ENCODE measurements at regions not wholly inside any gene's neighbourhood (a gene's known extent, or its start where the extent isn't known, plus 50 kb on each side); places are given as distances from the start of the nearest gene placed in this dataset.

GRCh38 chr17:419073-419735, 66.6 kb upstream of the RPH3AL start:
- no peak for TF ChIP-seq GATA3 (IDR thresholded peaks at IDR 0.05; ENCODE audit: low read depth, low read length)
- no peak for TF ChIP-seq GATA2 (IDR thresholded peaks at IDR 0.05; ENCODE audit: low read depth, low read length)

GRCh38 chr17:418421-418751, 65.8 kb upstream of the RPH3AL start:
- TF ChIP-seq GATA3 (IDR thresholded peaks at IDR 0.05; ENCODE audit: low read depth, low read length) = no peak
- no peak for TF ChIP-seq GATA2 (IDR thresholded peaks at IDR 0.05; ENCODE audit: low read depth, low read length)

GRCh38 chr17:417691-418420, 65.2 kb upstream of the RPH3AL start:
- no peak for TF ChIP-seq GATA3 (IDR thresholded peaks at IDR 0.05; ENCODE audit: low read depth, low read length)
- TF ChIP-seq GATA2 (IDR thresholded peaks at IDR 0.05; ENCODE audit: low read depth, low read length) = no peak

- TF ChIP-seq GATA2 (IDR thresholded peaks at IDR 0.05; ENCODE audit: low read depth, low read length) (no peak), GATA3 (IDR thresholded peaks at IDR 0.05; ENCODE audit: low read depth, low read length) (no peak)
Observed at GRCh38 chr17:416293-417206, 63.9 kb upstream of the RPH3AL start.

GRCh38 chr17:413706-414380, 61.2 kb upstream of the RPH3AL start:
- no peak for TF ChIP-seq GATA3 (IDR thresholded peaks at IDR 0.05; ENCODE audit: low read depth, low read length)
- TF ChIP-seq GATA2 (IDR thresholded peaks at IDR 0.05; ENCODE audit: low read depth, low read length) = no peak

- no peak for TF ChIP-seq GATA3 (IDR thresholded peaks at IDR 0.05; ENCODE audit: low read depth, low read length)
- no peak for TF ChIP-seq GATA2 (IDR thresholded peaks at IDR 0.05; ENCODE audit: low read depth, low read length)
Observed at GRCh38 chr17:413016-413350, 60.4 kb upstream of the RPH3AL start.

- TF ChIP-seq GATA2 (IDR thresholded peaks at IDR 0.05; ENCODE audit: low read depth, low read length) (no peak), GATA3 (IDR thresholded peaks at IDR 0.05; ENCODE audit: low read depth, low read length) (no peak)
Observed at GRCh38 chr17:412211-413015, 59.8 kb upstream of the RPH3AL start.

GRCh38 chr17:411421-412120, 59.0 kb upstream of the RPH3AL start:
- TF ChIP-seq GATA3 (IDR thresholded peaks at IDR 0.05; ENCODE audit: low read depth, low read length) (no peak), GATA2 (IDR thresholded peaks at IDR 0.05; ENCODE audit: low read depth, low read length) (no peak)

GRCh38 chr17:410543-411401, 58.2 kb upstream of the RPH3AL start:
- no peak for TF ChIP-seq GATA3 (IDR thresholded peaks at IDR 0.05; ENCODE audit: low read depth, low read length)
- no peak for TF ChIP-seq GATA2 (IDR thresholded peaks at IDR 0.05; ENCODE audit: low read depth, low read length)

GRCh38 chr17:409848-410542, 57.4 kb upstream of the RPH3AL start:
- peak; percentile 25; the same call in 1 of the 2 replicates for TF ChIP-seq GATA2 (IDR thresholded peaks at IDR 0.05; ENCODE audit: low read depth, low read length)
- TF ChIP-seq GATA3 (IDR thresholded peaks at IDR 0.05; ENCODE audit: low read depth, low read length) = no peak

- TF ChIP-seq GATA3 (IDR thresholded peaks at IDR 0.05; ENCODE audit: low read depth, low read length) (no peak), GATA2 (IDR thresholded peaks at IDR 0.05; ENCODE audit: low read depth, low read length) (no peak)
Observed at GRCh38 chr17:409308-409847, 56.8 kb upstream of the RPH3AL start.

Measured in SH-SY5Y (cell line).